C4-2B (cell line): ENCODE measurements at regions not wholly inside any gene's neighbourhood (a gene's known extent, or its start where the extent isn't known, plus 50 kb on each side); places are given as distances from the start of the nearest gene placed in this dataset.

Source experiments
- H3K27ac ChIP-seq: fragments of 450-650 bp; 2 replicates; pipeline ENCODE4 v1.5.1; 2017
- CTCF ChIP-seq: fragments of 450-650 bp; conservative IDR thresholded peaks from 2 replicates; pipeline ENCODE4 v1.5.1; 2017; ENCODE audit warnings: mild to moderate bottlenecking
- ZFX ChIP-seq: fragments of 450-650 bp; IDR thresholded peaks from 2 replicates; pipeline ENCODE4 v1.6.1; 2017

- H3K27ac ChIP-seq, result no peak overlapping the region
- no peak for TF ChIP-seq CTCF
- TF ChIP-seq ZFX, result no peak
These were observed 354.3 kb downstream of the GPAT3 start for GRCh38 chr4:83890231-83890630.

GRCh38 chr4:83889802-83890201 is 353.9 kb downstream of the GPAT3 start:
- TF ChIP-seq ZFX (no peak), CTCF (no peak)
- no peak overlapping the region for H3K27ac ChIP-seq

GRCh38 chr4:83885256-83886182 is 349.6 kb downstream of the GPAT3 start:
- no peak for TF ChIP-seq CTCF
- TF ChIP-seq ZFX, result no peak

GRCh38 chr4:83876047-83876446 is 340.1 kb downstream of the GPAT3 start:
- H3K27ac ChIP-seq, result no peak overlapping the region
- TF ChIP-seq CTCF (no peak), ZFX (no peak)

More at GRCh38 chr4:83885256-83886182, 349.6 kb downstream of the GPAT3 start:
- no peak overlapping the region for H3K27ac ChIP-seq

GRCh38 chr4:83875437-83875836 is 339.5 kb downstream of the GPAT3 start:
- no peak overlapping the region for H3K27ac ChIP-seq
- TF ChIP-seq ZFX (no peak), CTCF (no peak)

- TF ChIP-seq ZFX (no peak), CTCF (no peak)
- no peak overlapping the region for H3K27ac ChIP-seq
These were observed 338.1 kb downstream of the GPAT3 start for GRCh38 chr4:83873996-83874395.

- no peak overlapping the region for H3K27ac ChIP-seq
- TF ChIP-seq CTCF (no peak), ZFX (no peak)
These were observed 334.5 kb downstream of the GPAT3 start for GRCh38 chr4:83870328-83870950.
